ENCODE measurements at regions not wholly inside any gene's neighbourhood (a gene's known extent, or its start where the extent isn't known, plus 50 kb on each side); places are given as distances from the start of the nearest gene placed in this dataset.

DNA sequence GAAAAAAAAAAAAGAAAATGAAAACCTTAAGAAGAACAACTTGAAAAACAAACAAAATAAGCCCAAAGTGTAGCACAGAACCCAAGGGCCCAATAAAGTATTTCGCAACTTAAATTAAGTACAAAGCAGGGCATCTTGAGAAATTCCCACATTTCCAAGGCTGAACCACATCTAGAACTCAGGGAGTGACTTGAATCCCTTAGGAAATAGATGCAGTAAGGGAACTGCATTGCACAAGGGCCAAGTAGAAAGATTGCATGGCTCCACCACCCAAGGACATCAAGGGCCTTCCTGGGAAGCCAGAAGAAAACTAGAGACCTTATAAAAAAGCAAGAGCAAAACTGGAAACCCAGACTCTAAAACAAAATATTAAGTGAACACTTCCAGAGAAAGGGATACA lies 352.7 kb downstream of the CXCL12 start:
- DNase-seq (ENCODE audit: low spot score), result no peak
- Histone ChIP-seq H3K36me3 (ENCODE audit: control insufficient read depth in 4 of 4, insufficient read depth in 3 of 4, low read depth in 1 of 4, low read length in 3 of 4) (no peaks in the 10 kb centered on the region), H3K4me3 (ENCODE audit: low read depth in 1 of 3, low read length in 3 of 3) (no peak overlapping the region), H3K27ac (ENCODE audit: low read depth in 1 of 2, low read length in 2 of 2) (no peak overlapping the region), H3K27me3 (ENCODE audit: control insufficient read depth in 4 of 4, insufficient read depth in 4 of 4, low read length in 3 of 4) (no peaks in the 10 kb centered on the region), H3K9ac (ENCODE audit: low read depth in 1 of 2, low read length in 2 of 2) (no peak overlapping the region), H3K9me3 (ENCODE audit: control insufficient read depth in 4 of 4, low read length in 3 of 4) (no peaks in the 10 kb centered on the region), H3K4me1 (ENCODE audit: control insufficient read depth in 4 of 4, insufficient read depth in 4 of 4, low read length in 3 of 4) (peaks cover 0 to 4% (median 0%) of the 10 kb centered on the region in 4 donors)
- TF ChIP-seq GABPA (IDR thresholded peaks at IDR 0.05 in 1 of 2, conservative IDR thresholded peaks at IDR 0.05 in 1 of 2) (no peak), EGR1 (IDR thresholded peaks at IDR 0.05; ENCODE audit: low read depth in 2 of 2) (no peak), RXRA (IDR thresholded peaks at IDR 0.05) (no peak), RAD21 (IDR thresholded peaks at IDR 0.05) (no peak)
- TF ChIP-seq, protein P1, sequence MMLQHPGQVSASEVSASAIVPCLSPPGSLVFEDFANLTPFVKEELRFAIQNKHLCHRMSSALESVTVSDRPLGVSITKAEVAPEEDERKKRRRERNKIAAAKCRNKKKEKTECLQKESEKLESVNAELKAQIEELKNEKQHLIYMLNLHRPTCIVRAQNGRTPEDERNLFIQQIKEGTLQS (IDR thresholded peaks at IDR 0.05), result no peak
- TF ChIP-seq, protein P2, sequence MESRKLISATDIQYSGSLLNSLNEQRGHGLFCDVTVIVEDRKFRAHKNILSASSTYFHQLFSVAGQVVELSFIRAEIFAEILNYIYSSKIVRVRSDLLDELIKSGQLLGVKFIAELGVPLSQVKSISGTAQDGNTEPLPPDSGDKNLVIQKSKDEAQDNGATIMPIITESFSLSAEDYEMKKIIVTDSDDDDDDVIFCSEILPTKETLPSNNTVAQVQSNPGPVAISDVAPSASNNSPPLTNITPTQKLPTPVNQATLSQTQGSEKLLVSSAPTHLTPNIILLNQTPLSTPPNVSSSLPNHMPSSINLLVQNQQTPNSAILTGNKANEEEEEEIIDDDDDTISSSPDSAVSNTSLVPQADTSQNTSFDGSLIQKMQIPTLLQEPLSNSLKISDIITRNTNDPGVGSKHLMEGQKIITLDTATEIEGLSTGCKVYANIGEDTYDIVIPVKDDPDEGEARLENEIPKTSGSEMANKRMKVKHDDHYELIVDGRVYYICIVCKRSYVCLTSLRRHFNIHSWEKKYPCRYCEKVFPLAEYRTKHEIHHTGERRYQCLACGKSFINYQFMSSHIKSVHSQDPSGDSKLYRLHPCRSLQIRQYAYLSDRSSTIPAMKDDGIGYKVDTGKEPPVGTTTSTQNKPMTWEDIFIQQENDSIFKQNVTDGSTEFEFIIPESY (IDR thresholded peaks at IDR 0.05), result no peak
- 97% methylated on average over 1 of the region's 1 CpG for WGBS

DNA sequence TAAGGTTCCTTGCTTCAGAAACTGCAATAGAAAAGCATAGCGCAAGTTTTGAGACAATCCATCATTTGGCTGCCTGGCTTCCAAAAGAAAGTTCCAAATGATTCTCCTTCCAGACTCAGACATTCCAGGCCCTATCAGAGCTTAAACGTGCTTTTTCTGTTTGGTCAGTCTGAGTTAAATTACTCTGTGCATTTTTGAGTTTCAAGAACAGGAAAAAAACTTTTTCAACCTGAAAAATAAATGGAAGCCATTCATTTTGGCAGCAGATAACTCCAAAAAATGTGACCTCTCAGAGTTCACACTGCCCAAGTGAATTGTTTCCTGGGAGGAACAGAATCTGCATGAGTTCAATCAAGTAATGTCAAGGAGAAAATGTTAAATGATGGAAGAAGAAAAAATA lies 354.2 kb downstream of the CXCL12 start:
- H3K27ac ChIP-seq (ENCODE audit: low read depth in 1 of 2, low read length in 2 of 2), result no peak overlapping the region
- H3K36me3 ChIP-seq (ENCODE audit: control insufficient read depth in 4 of 4, insufficient read depth in 3 of 4, low read depth in 1 of 4, low read length in 3 of 4), result no peaks in the 10 kb centered on the region
- H3K27me3 ChIP-seq (ENCODE audit: control insufficient read depth in 4 of 4, insufficient read depth in 4 of 4, low read length in 3 of 4), result no peaks in the 10 kb centered on the region
- TF ChIP-seq, protein P2 (IDR thresholded peaks at IDR 0.05), result no peak
- TF ChIP-seq GABPA (IDR thresholded peaks at IDR 0.05 in 1 of 2, conservative IDR thresholded peaks at IDR 0.05 in 1 of 2), result no peak
- TF ChIP-seq, protein P3, sequence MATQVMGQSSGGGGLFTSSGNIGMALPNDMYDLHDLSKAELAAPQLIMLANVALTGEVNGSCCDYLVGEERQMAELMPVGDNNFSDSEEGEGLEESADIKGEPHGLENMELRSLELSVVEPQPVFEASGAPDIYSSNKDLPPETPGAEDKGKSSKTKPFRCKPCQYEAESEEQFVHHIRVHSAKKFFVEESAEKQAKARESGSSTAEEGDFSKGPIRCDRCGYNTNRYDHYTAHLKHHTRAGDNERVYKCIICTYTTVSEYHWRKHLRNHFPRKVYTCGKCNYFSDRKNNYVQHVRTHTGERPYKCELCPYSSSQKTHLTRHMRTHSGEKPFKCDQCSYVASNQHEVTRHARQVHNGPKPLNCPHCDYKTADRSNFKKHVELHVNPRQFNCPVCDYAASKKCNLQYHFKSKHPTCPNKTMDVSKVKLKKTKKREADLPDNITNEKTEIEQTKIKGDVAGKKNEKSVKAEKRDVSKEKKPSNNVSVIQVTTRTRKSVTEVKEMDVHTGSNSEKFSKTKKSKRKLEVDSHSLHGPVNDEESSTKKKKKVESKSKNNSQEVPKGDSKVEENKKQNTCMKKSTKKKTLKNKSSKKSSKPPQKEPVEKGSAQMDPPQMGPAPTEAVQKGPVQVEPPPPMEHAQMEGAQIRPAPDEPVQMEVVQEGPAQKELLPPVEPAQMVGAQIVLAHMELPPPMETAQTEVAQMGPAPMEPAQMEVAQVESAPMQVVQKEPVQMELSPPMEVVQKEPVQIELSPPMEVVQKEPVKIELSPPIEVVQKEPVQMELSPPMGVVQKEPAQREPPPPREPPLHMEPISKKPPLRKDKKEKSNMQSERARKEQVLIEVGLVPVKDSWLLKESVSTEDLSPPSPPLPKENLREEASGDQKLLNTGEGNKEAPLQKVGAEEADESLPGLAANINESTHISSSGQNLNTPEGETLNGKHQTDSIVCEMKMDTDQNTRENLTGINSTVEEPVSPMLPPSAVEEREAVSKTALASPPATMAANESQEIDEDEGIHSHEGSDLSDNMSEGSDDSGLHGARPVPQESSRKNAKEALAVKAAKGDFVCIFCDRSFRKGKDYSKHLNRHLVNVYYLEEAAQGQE (IDR thresholded peaks at IDR 0.05), result no peak
- TF ChIP-seq, protein P4, sequence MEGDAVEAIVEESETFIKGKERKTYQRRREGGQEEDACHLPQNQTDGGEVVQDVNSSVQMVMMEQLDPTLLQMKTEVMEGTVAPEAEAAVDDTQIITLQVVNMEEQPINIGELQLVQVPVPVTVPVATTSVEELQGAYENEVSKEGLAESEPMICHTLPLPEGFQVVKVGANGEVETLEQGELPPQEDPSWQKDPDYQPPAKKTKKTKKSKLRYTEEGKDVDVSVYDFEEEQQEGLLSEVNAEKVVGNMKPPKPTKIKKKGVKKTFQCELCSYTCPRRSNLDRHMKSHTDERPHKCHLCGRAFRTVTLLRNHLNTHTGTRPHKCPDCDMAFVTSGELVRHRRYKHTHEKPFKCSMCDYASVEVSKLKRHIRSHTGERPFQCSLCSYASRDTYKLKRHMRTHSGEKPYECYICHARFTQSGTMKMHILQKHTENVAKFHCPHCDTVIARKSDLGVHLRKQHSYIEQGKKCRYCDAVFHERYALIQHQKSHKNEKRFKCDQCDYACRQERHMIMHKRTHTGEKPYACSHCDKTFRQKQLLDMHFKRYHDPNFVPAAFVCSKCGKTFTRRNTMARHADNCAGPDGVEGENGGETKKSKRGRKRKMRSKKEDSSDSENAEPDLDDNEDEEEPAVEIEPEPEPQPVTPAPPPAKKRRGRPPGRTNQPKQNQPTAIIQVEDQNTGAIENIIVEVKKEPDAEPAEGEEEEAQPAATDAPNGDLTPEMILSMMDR (IDR thresholded peaks at IDR 0.05; ENCODE audit: low read depth, low read length, missing input control), result no peak
- no peak for TF ChIP-seq TAF1 (conservative IDR thresholded peaks at IDR 0.05)
- no peak for TF ChIP-seq FOXA1 (IDR thresholded peaks at IDR 0.05)
- no peak for TF ChIP-seq YY1 (IDR thresholded peaks at IDR 0.05)
- TF ChIP-seq, protein P1 (IDR thresholded peaks at IDR 0.05), result no peak
- no peak for TF ChIP-seq HNF4G (IDR thresholded peaks at IDR 0.05)
- TF ChIP-seq EGR1 (IDR thresholded peaks at IDR 0.05; ENCODE audit: low read depth in 2 of 2), result no peak
- TF ChIP-seq JUND (IDR thresholded peaks at IDR 0.05), result no peak
- no peak for TF ChIP-seq SP1 (IDR thresholded peaks at IDR 0.05)
- TF ChIP-seq FOXA2 (IDR thresholded peaks at IDR 0.05), result no peak
- H3K4me1 ChIP-seq (ENCODE audit: control insufficient read depth in 4 of 4, insufficient read depth in 4 of 4, low read length in 3 of 4), result peaks cover 0 to under 1% (median 0%) of the 10 kb centered on the region in 4 donors
- H3K4me3 ChIP-seq (ENCODE audit: low read depth in 1 of 3, low read length in 3 of 3), result no peak overlapping the region
- H3K9me3 ChIP-seq (ENCODE audit: control insufficient read depth in 4 of 4, low read length in 3 of 4), result no peaks in the 10 kb centered on the region
- DNase-seq (ENCODE audit: low spot score), result no peak
- WGBS, result 56% methylated on average over 2 of the region's 2 CpGs
- H3K9ac ChIP-seq (ENCODE audit: low read depth in 1 of 2, low read length in 2 of 2), result no peak overlapping the region

Measured in liver (tissue), 8 donors.